ENCODE measurements at regions not wholly inside any gene's neighbourhood (a gene's known extent, or its start where the extent isn't known, plus 50 kb on each side); places are given as distances from the start of the nearest gene placed in this dataset.

- no peak overlapping the region for H3K4me3 ChIP-seq
- no peak for DNase-seq (ENCODE audit: low spot score)
- no peak overlapping the region for H3K27ac ChIP-seq
- no peak for TF ChIP-seq CTCF (IDR thresholded peaks at IDR 0.05)
Observed at GRCh38 chr2:67048314-67048713, 348.8 kb upstream of the ETAA1 start.

- no peak for DNase-seq (ENCODE audit: low spot score)
- no peak for TF ChIP-seq CTCF (IDR thresholded peaks at IDR 0.05)
- H3K27ac ChIP-seq, result no peak overlapping the region
- no peak overlapping the region for H3K4me3 ChIP-seq
Observed at GRCh38 chr2:67050622-67051021, 346.5 kb upstream of the ETAA1 start.

- no peak for DNase-seq (ENCODE audit: low spot score)
- TF ChIP-seq CTCF (IDR thresholded peaks at IDR 0.05), result no peak
- Histone ChIP-seq H3K27ac (no peak overlapping the region), H3K4me3 (no peak overlapping the region)
Observed at GRCh38 chr2:67054728-67055127, 342.4 kb upstream of the ETAA1 start.

GRCh38 chr2:67055387-67056304 is 341.5 kb upstream of the ETAA1 start:
- H3K4me3 ChIP-seq, result no peak overlapping the region
- DNase-seq (ENCODE audit: low spot score), result no peak
- TF ChIP-seq CTCF (IDR thresholded peaks at IDR 0.05), result no peak
- no peak overlapping the region for H3K27ac ChIP-seq

- Histone ChIP-seq H3K4me3 (no peak overlapping the region), H3K27ac (no peak overlapping the region)
- TF ChIP-seq CTCF (IDR thresholded peaks at IDR 0.05), result no peak
- DNase-seq (ENCODE audit: low spot score), result no peak
Observed at GRCh38 chr2:67057123-67057522, 340.0 kb upstream of the ETAA1 start.

- Histone ChIP-seq H3K27ac (no peak overlapping the region), H3K4me3 (no peak overlapping the region)
- DNase-seq (ENCODE audit: low spot score), result no peak
- TF ChIP-seq CTCF (IDR thresholded peaks at IDR 0.05), result no peak
Observed at GRCh38 chr2:67057901-67058703, 339.0 kb upstream of the ETAA1 start.

Measured in coronary artery (tissue), 2 donors.